Omental fat pad (tissue), 3 donors: ENCODE measurements at regions not wholly inside any gene's neighbourhood (a gene's known extent, or its start where the extent isn't known, plus 50 kb on each side); places are given as distances from the start of the nearest gene placed in this dataset.

Experiments
- ATAC-seq: fragments of 150-250 bp; one replicate; pipeline ENCODE4 v1.9.1; 2016; ENCODE audit warnings: mild to moderate bottlenecking, moderate library complexity; ENCODE audit not compliant: low FRiP score
- DNase-seq: peaks from one replicate; pipeline ENCODE4 v3.0.0-alpha.2; 2019; ENCODE audit warnings: low spot score
- CTCF ChIP-seq, 3 donors: fragments of 450-650 bp; IDR thresholded peaks; one replicate each; pipeline ENCODE4 v1.5.1; 2016 to 2017; ENCODE audit warnings: antibody characterized with exemption in 3 of 3, mild to moderate bottlenecking in 3 of 3, moderate library complexity in 2 of 3

- ATAC-seq (no peak), DNase-seq (no peak)
- no peak for TF ChIP-seq CTCF (IDR thresholded peaks at IDR 0.05)
Measured at GRCh38 chr2:217181512-217181911, 321.6 kb upstream of the TNP1 start.

- ATAC-seq = no peak
- no peak for TF ChIP-seq CTCF (IDR thresholded peaks at IDR 0.05)
- DNase-seq = no peak
Measured at GRCh38 chr2:217179854-217180253, 320.0 kb upstream of the TNP1 start.

GRCh38 chr2:217178341-217178740 lies 318.5 kb upstream of the TNP1 start:
- no peak for DNase-seq
- ATAC-seq = no peak
- TF ChIP-seq CTCF (IDR thresholded peaks at IDR 0.05) = no peak

GRCh38 chr2:217177720-217178119 lies 317.9 kb upstream of the TNP1 start:
- no peak for ATAC-seq
- no peak for TF ChIP-seq CTCF (IDR thresholded peaks at IDR 0.05)
- no peak for DNase-seq

GRCh38 chr2:217171874-217172273 lies 312.0 kb upstream of the TNP1 start:
- no peak for ATAC-seq
- no peak for DNase-seq
- TF ChIP-seq CTCF (IDR thresholded peaks at IDR 0.05) = no peak

- TF ChIP-seq CTCF (IDR thresholded peaks at IDR 0.05) = no peak
- no peak for DNase-seq
- no peak for ATAC-seq
Measured at GRCh38 chr2:217168496-217168895, 308.6 kb upstream of the TNP1 start.

- ATAC-seq = no peak
- DNase-seq = no peak
- TF ChIP-seq CTCF (IDR thresholded peaks at IDR 0.05) = no peak
Measured at GRCh38 chr2:217167531-217167930, 307.7 kb upstream of the TNP1 start.
